ENCODE measurements at regions not wholly inside any gene's neighbourhood (a gene's known extent, or its start where the extent isn't known, plus 50 kb on each side); places are given as distances from the start of the nearest gene placed in this dataset.

DNA sequence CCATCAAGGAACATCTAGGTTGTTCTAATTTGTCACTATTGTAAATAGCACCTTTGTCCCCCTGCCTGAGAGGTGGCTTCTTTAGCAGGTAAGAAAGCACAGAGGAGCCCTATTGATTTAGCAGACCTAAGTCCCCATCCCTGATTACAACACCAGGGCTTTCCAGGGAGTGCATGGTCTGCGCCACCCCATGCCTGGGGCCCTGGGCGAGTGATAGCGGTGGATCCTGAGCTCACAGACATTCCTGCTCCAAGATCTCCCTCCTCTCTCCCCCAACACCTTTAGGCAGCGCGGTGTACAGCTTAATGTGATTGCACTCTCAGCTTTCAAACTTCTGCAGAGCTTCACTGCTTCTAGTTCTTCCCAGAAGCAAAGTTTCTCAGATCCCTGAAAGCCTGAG, 67.4 kb upstream of the WWC1 start:
- TF ChIP-seq POLR2A (IDR thresholded peaks at IDR 0.05; ENCODE audit: low read length) (no peak), GATA1 (IDR thresholded peaks at IDR 0.05; ENCODE audit: low read depth, low read length) (no peak)
